ENCODE measurements at regions not wholly inside any gene's neighbourhood (a gene's known extent, or its start where the extent isn't known, plus 50 kb on each side); places are given as distances from the start of the nearest gene placed in this dataset.

DNA sequence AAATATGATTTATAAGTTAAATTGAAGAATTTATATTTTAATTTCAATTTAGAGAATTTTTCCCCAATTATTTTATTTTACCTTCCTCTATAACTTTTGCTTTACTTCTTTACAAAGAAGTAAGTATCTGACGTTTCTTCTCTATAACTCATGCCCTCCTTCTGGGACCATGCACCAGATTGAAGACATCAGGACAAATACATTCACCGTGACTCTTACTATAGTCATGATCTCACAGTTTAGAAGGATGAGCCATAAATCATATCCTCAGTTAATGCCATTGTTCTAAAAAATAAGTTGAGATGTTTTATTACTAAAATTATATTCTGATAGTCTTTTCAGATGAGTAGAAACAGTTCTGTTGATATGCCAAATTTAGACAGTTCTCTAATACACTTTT, 279.3 kb downstream of the TMX3 start:
- DNase-seq (ENCODE audit: extremely low read depth in 1 of 2, low read depth in 1 of 2) = no peak

- DNase-seq (ENCODE audit: extremely low read depth in 1 of 2, low read depth in 1 of 2) = no peak
These were observed 283.0 kb downstream of the TMX3 start for GRCh38 chr18:68431922-68432198.

DNA sequence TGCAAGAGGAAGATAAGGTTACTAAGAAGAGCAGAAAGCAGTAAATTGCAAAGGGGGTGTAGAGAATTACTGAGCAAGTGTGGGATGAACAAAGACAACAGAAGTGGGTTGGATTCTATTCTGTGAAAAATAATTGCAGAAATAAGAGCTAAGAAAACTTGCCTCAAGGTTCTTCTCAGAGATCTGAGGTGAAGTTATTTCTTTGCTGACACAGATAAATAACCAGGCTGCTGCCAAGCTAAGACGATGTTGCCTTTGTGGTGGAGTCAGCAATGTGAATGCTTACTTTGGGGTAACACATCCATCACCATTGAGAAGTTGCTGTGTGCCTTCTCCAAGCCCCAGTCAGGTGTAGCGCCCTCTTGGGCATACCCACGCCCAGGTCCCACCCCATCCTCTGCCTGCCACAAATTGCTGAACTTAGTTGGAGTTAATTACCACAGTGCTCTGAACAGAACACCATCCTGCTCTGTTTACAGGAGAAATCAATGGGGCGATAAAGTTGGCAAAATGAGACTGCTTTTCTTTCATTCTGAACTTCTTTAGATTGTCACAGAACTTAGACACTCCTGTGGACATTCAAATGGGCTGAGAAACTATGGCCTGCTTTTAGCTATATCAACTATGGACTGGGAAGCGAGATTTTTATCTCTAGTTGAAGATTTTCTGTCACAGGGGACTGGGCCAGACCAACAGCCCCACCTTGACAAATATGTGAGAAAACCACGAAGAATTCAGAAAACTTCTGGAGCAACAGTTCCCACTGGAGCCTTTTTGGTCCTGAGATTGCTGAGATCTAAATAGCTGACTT, 283.6 kb downstream of the TMX3 start:
- no peak for DNase-seq (ENCODE audit: extremely low read depth in 1 of 2, low read depth in 1 of 2)

GRCh38 chr18:68429841-68430240, 285.1 kb downstream of the TMX3 start:
- DNase-seq (ENCODE audit: extremely low read depth in 1 of 2, low read depth in 1 of 2) = no peak

DNA sequence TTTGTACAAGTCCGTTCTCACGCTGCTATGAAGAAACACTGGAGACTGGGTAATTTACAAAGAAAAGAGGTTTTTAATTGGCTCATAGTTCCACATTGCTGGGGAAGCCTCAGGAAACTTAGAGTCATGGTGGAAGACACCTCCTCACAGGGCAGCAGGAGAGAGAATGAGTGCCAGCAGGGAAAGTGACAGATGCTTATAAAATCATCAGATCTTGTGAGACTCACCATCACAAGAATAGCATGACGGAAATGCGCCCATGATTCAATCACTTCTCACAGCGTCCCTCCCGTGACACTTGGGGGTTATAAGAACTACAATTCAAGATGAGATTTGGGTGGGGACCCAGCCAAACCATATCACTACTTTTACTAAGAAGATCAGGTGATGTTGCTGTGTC, 285.8 kb downstream of the TMX3 start:
- no peak for DNase-seq (ENCODE audit: extremely low read depth in 1 of 2, low read depth in 1 of 2)

GRCh38 chr18:68428661-68429060, 286.2 kb downstream of the TMX3 start:
- DNase-seq (ENCODE audit: extremely low read depth in 1 of 2, low read depth in 1 of 2) = no peak

DNA sequence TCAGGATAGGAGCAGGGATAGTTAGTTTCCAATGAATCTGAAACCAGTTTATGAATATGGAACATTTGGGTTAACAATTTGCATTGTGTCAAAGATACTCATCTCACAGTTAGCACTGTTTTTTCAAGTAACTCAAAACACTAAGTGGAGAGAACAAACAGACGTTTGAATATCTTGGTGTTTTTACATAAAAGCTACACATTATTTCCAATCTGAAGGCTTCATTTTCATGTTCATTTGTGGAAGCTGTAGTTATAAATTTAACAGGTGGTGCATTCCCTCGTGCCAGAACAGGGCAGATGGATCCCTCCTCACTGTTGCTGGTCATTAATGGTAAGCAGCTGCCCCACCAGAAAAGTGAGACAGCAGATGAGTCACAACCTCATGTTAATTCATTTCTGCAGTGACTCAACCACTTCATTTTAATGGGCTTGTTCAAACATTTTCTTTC, 286.9 kb downstream of the TMX3 start:
- no peak for DNase-seq (ENCODE audit: extremely low read depth in 1 of 2, low read depth in 1 of 2)

GRCh38 chr18:68426731-68427315, 288.1 kb downstream of the TMX3 start:
- no peak for DNase-seq (ENCODE audit: extremely low read depth in 1 of 2, low read depth in 1 of 2)

GRCh38 chr18:68418881-68419280, 296.0 kb downstream of the TMX3 start:
- no peak for DNase-seq (ENCODE audit: extremely low read depth in 1 of 2, low read depth in 1 of 2)

- no peak for DNase-seq (ENCODE audit: extremely low read depth in 1 of 2, low read depth in 1 of 2)
These were observed 296.6 kb downstream of the TMX3 start for GRCh38 chr18:68418226-68418868.

- no peak for DNase-seq (ENCODE audit: extremely low read depth in 1 of 2, low read depth in 1 of 2)
These were observed 297.1 kb downstream of the TMX3 start for GRCh38 chr18:68417826-68418225.

DNA sequence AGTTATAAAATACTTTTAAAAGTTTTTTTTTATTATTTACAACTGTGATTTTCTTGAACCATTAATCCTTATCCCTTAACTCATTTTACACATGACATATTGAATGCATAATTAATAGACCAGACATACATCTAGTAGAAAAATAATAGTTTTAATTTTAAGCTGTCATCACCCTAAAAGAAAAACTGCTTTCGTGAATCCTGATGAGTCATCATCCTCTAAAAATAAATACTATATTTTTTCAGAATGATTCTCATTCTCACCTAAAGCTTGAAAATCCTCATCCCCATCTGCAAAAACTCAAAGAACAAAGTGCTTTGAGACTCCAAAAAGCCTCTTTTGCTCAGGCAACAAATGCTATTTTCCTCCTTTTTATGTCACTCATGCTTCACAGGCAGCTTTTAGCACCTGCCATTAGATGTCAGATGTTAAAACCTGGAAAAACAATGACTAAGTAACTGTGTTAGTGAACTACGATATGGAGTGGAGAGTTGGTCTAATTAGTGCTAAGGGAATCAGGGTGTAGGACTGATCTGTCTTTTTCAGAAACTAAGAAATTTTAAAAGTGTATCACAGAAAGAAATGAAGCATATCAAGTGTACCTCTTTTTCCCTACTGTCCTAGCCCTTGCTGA, 297.6 kb downstream of the TMX3 start:
- DNase-seq (ENCODE audit: extremely low read depth in 1 of 2, low read depth in 1 of 2) = no peak

- DNase-seq (ENCODE audit: extremely low read depth in 1 of 2, low read depth in 1 of 2) = no peak
These were observed 300.5 kb downstream of the TMX3 start for GRCh38 chr18:68414407-68414806.

- DNase-seq (ENCODE audit: extremely low read depth in 1 of 2, low read depth in 1 of 2) = no peak
These were observed 305.3 kb downstream of the TMX3 start for GRCh38 chr18:68409576-68409975.

DNA sequence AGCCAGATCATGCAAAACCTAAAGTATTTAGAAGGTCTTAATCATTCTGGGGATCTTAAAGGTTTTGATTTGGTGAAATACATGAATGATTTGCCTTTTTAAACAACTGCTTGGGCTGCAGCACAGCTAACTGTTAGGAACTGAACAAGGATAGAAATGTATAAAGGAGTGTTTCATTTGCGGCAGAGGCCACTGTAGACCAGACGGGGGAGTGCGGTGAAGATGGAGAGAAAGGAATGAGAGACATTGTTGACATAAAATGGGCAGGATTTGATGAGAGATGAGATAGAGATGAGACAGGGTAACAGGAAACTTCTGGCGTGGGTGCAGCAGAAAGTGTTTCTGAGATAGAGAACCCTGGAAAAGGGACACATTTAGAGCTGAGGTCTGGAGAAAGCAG, 308.1 kb downstream of the TMX3 start:
- no peak for DNase-seq (ENCODE audit: extremely low read depth in 1 of 2, low read depth in 1 of 2)

DNA sequence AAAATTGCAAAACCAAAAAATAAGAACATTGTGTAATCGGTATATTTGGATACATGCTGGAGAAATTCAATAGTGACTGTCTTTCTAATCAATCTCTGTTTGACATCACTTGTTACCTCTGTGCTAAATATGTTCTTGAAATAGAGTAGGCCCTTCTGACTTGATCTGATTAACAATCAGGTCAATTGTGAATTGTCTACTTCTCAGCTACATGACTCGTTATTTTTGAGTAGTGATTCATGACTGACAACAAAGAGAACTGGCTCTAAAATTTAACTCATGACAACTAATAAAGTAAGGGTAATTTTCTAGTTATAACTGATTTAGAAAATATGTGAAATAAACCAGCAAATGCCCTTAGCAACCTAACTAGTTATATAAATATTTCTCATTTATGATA, 312.1 kb downstream of the TMX3 start:
- DNase-seq (ENCODE audit: extremely low read depth in 1 of 2, low read depth in 1 of 2) = no peak

GRCh38 chr18:68400889-68401288, 314.0 kb downstream of the TMX3 start:
- DNase-seq (ENCODE audit: extremely low read depth in 1 of 2, low read depth in 1 of 2) = no peak

DNA sequence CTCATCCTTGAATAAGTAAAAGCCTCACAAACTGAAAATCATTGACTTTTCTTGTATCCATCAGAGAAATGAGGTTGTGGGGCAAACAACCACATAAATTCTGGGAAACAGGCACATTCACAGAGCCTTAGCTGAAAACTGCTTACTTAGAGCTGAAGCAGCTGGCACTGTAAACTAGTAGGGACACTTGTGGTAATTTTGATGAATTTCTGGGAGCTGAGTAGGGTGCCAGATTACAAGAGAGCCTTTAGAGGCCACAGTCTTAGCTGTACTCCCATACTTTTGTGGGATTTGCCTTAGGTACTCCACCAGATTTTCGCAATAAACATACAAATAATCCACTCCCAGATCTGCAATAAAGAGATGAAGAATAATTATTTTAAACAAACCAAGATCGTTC, 315.2 kb downstream of the TMX3 start:
- no peak for DNase-seq (ENCODE audit: extremely low read depth in 1 of 2, low read depth in 1 of 2)

GRCh38 chr18:68397241-68398035, 317.5 kb downstream of the TMX3 start:
- no peak for DNase-seq (ENCODE audit: extremely low read depth in 1 of 2, low read depth in 1 of 2)

- DNase-seq (ENCODE audit: extremely low read depth in 1 of 2, low read depth in 1 of 2) = no peak
These were observed 320.2 kb downstream of the TMX3 start for GRCh38 chr18:68394705-68395104.

DNA sequence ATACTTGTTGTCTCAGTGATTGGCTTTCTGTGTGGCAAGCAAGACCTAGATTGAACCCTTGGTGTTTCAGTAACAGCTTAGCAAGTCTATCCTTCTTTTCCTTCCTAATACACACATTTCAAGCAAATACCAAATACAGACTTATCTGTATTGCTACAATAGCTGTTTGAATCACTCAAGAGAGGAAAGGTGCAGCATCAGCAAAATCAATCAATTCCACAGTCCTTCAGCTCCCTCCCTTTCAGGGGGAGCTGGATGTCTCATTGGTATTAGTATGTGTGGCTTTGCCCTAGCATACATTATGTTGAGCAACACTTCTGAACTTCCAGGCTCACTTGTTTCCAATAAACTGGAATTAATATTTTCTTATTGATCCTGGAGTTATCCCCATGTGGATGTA, 323.1 kb downstream of the TMX3 start:
- DNase-seq (ENCODE audit: extremely low read depth in 1 of 2, low read depth in 1 of 2) = no peak

Data from stimulated activated CD8-positive, alpha-beta memory T cell treated with anti-CD3 and anti-CD28 coated beads, Interleukin-7, amount 100 ng/mL, for 48 hours (primary cell).